ENCODE measurements at regions not wholly inside any gene's neighbourhood (a gene's known extent, or its start where the extent isn't known, plus 50 kb on each side); places are given as distances from the start of the nearest gene placed in this dataset.

- no peak for TF ChIP-seq CTCF (conservative IDR thresholded peaks at IDR 0.05; ENCODE audit: low read length)
- TF ChIP-seq EZH2phosphoT487 (IDR thresholded peaks at IDR 0.05; ENCODE audit: borderline replicate concordance, low read depth, low read length) = no peak
These were observed 205.8 kb upstream of the EEA1 start for GRCh38 chr12:93134893-93135285.

All from OCI-LY7 (cell line).